ENCODE measurements at regions not wholly inside any gene's neighbourhood (a gene's known extent, or its start where the extent isn't known, plus 50 kb on each side); places are given as distances from the start of the nearest gene placed in this dataset.

- TF ChIP-seq CTCF (tag by site-specific recombination; IDR thresholded peaks at IDR 0.05) (no peak), ZNF610 (tag by site-specific recombination; IDR thresholded peaks at IDR 0.05; ENCODE audit: borderline replicate concordance) (no peak), ZBTB1 (tag by site-specific recombination; IDR thresholded peaks at IDR 0.05) (no peak), ZNF76 (tag by site-specific recombination; IDR thresholded peaks at IDR 0.05; ENCODE audit: borderline replicate concordance, low read depth) (no peak)
These were observed 819.0 kb upstream of the EYS start for GRCh38 chr6:66526061-66526460.

Measured in HEK293 (cell line).